ENCODE measurements at regions not wholly inside any gene's neighbourhood (a gene's known extent, or its start where the extent isn't known, plus 50 kb on each side); places are given as distances from the start of the nearest gene placed in this dataset.

GRCh38 chr2:104465981-104466380, 387.9 kb upstream of the POU3F3 start:
- no peak for DNase-seq

- no peak for DNase-seq
Measured at GRCh38 chr2:104468846-104469245, 385.1 kb upstream of the POU3F3 start.

GRCh38 chr2:104472076-104472475, 381.8 kb upstream of the POU3F3 start:
- no peak for DNase-seq

- no peak for DNase-seq
Measured at GRCh38 chr2:104473546-104473945, 380.4 kb upstream of the POU3F3 start.

- no peak for DNase-seq
Measured at GRCh38 chr2:104474716-104475115, 379.2 kb upstream of the POU3F3 start.

GRCh38 chr2:104476075-104476474, 377.8 kb upstream of the POU3F3 start:
- DNase-seq = no peak

GRCh38 chr2:104476563-104476988, 377.3 kb upstream of the POU3F3 start:
- DNase-seq = no peak

- no peak for DNase-seq
Measured at GRCh38 chr2:104481341-104481740, 372.6 kb upstream of the POU3F3 start.

GRCh38 chr2:104487366-104487765, 366.5 kb upstream of the POU3F3 start:
- no peak for DNase-seq

- DNase-seq = no peak
Measured at GRCh38 chr2:104493698-104494097, 360.2 kb upstream of the POU3F3 start.

GRCh38 chr2:104501342-104501741, 352.6 kb upstream of the POU3F3 start:
- DNase-seq = no peak

GRCh38 chr2:104501929-104502328, 352.0 kb upstream of the POU3F3 start:
- DNase-seq = no peak

- no peak for DNase-seq
Measured at GRCh38 chr2:104502901-104503300, 351.0 kb upstream of the POU3F3 start.

GRCh38 chr2:104504331-104505073, 349.4 kb upstream of the POU3F3 start:
- no peak for DNase-seq

GRCh38 chr2:104518256-104518655, 335.7 kb upstream of the POU3F3 start:
- no peak for DNase-seq

GRCh38 chr2:104521247-104521646, 332.7 kb upstream of the POU3F3 start:
- DNase-seq = no peak

- no peak for DNase-seq
Measured at GRCh38 chr2:104523921-104524320, 330.0 kb upstream of the POU3F3 start.

- DNase-seq = no peak
Measured at GRCh38 chr2:104528101-104528500, 325.8 kb upstream of the POU3F3 start.

GRCh38 chr2:104531122-104531521, 322.8 kb upstream of the POU3F3 start:
- no peak for DNase-seq

- DNase-seq = no peak
Measured at GRCh38 chr2:104537116-104537515, 316.8 kb upstream of the POU3F3 start.

GRCh38 chr2:104538077-104538476, 315.8 kb upstream of the POU3F3 start:
- no peak for DNase-seq

GRCh38 chr2:104539649-104540048, 314.3 kb upstream of the POU3F3 start:
- no peak for DNase-seq

- no peak for DNase-seq
Measured at GRCh38 chr2:104545055-104545454, 308.9 kb upstream of the POU3F3 start.

GRCh38 chr2:104546537-104546936, 307.4 kb upstream of the POU3F3 start:
- DNase-seq = no peak

GRCh38 chr2:104547221-104547620, 306.7 kb upstream of the POU3F3 start:
- no peak for DNase-seq
